ENCODE measurements at regions not wholly inside any gene's neighbourhood (a gene's known extent, or its start where the extent isn't known, plus 50 kb on each side); places are given as distances from the start of the nearest gene placed in this dataset.

DNA sequence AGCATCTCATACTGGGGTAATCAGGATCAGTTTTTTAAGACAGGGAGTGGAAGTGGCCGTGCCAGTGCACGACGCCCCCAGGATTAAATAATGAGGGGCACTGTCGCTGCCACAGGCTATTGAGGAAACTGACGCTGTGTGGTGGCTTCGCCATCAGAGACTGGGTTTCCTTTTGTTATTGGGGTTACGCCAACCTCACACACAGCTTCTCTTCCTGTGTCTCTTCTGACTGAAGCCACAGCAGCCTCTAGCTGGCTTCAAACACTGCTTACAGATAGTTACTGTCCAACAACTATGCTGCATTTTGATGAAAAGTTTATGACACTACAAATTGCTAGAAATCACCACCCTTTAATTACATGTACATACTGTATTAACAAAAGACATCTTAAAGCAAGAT, 521.9 kb upstream of the SALL3 start:
- Histone ChIP-seq H4K8ac (ENCODE audit: low read depth, low read length) (no peak overlapping the region), H3K79me1 (ENCODE audit: low read depth, low read length) (no peaks in the 10 kb centered on the region), H3K4me3 (ENCODE audit: low read length in 2 of 2) (no peak overlapping the region), H3K9ac (ENCODE audit: low read depth, low read length, poor library complexity) (no peak overlapping the region), H2AFZ (ENCODE audit: low read length) (no peak overlapping the region), H3K18ac (ENCODE audit: low read length) (no peak overlapping the region), H3K4ac (ENCODE audit: low read length) (no peak overlapping the region), H2BK15ac (ENCODE audit: low read length) (no peak overlapping the region), H4K91ac (ENCODE audit: low read depth, low read length, poor library complexity) (no peak overlapping the region), H2AK5ac (ENCODE audit: low read depth, low read length) (no peak overlapping the region), H3K27me3 (ENCODE audit: control insufficient read depth in 3 of 3, insufficient read depth in 3 of 3, low read depth in 1 of 3, low read length in 3 of 3) (no peaks in the 10 kb centered on the region), H2BK5ac (ENCODE audit: low read length) (no peak overlapping the region), H2BK12ac (ENCODE audit: low read length) (no peak overlapping the region), H3K23ac (ENCODE audit: low read depth, low read length, poor library complexity) (no peak overlapping the region), H3K27ac (replicated peaks; ENCODE audit: low read length) (no peak overlapping the region), H2BK120ac (ENCODE audit: low read depth, low read length) (no peak overlapping the region), H3K14ac (ENCODE audit: low read length) (no peak overlapping the region), H3K4me1 (ENCODE audit: control insufficient read depth in 2 of 2, insufficient read depth in 1 of 2, low read depth in 1 of 2, low read length in 2 of 2) (no peaks in the 10 kb centered on the region), H3K9me3 (replicated peaks in 1 of 2; ENCODE audit: control insufficient read depth in 2 of 2, insufficient read depth in 1 of 2, low read depth in 1 of 2, low read length in 2 of 2) (no peaks in the 10 kb centered on the region), H3K4me2 (ENCODE audit: insufficient read depth, low read length, poor library complexity, severe bottlenecking) (no peak overlapping the region), H3K36me3 (replicated peaks in 1 of 2; ENCODE audit: control insufficient read depth in 2 of 2, insufficient read depth in 2 of 2, low read length in 2 of 2) (no peaks in the 10 kb centered on the region)
- no CpG with 5 or more reads among the region's 7 CpGs for WGBS, 2 donors (ENCODE audit: extremely low coverage in 2 of 2, insufficient read length in 2 of 2, insufficient replicate concordance in 1 of 2)
- no peak for DNase-seq (ENCODE audit: low spot score)

DNA sequence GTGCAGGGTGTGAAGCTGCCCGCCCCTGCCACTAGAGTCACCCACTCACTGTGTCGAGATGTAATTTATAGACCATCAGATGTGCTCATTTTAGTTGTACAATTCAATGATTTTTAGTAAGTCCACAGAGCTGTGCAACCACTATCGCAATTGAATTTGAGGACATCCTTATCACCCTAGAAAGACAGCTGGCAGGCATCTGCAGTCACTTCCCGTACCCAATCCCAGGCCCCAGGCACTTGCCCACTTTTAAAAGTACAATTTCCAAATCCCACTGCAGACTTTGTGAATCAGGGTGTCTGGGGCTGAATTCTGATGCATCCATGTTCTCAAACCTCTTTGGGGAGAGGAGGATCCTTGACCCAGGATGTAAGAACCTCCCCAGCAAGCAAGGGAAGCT, 521.3 kb upstream of the SALL3 start:
- no peak overlapping the region for H3K18ac ChIP-seq (ENCODE audit: low read length)
- H3K79me1 ChIP-seq (ENCODE audit: low read depth, low read length) = no peaks in the 10 kb centered on the region
- H3K4me1 ChIP-seq (ENCODE audit: control insufficient read depth in 2 of 2, insufficient read depth in 1 of 2, low read depth in 1 of 2, low read length in 2 of 2) = no peaks in the 10 kb centered on the region
- whole genome bisulfite sequencing, 2 donors (ENCODE audit: extremely low coverage in 2 of 2, insufficient read length in 2 of 2, insufficient replicate concordance in 1 of 2) = no CpG with 5 or more reads among the region's 4 CpGs
- H2AFZ ChIP-seq (ENCODE audit: low read length) = no peak overlapping the region
- H3K27ac ChIP-seq (replicated peaks; ENCODE audit: low read length) = no peak overlapping the region
- H2BK12ac ChIP-seq (ENCODE audit: low read length) = no peak overlapping the region
- DNase-seq (ENCODE audit: low spot score) = no peak
- no peak overlapping the region for H3K14ac ChIP-seq (ENCODE audit: low read length)
- no peak overlapping the region for H2BK15ac ChIP-seq (ENCODE audit: low read length)
- no peak overlapping the region for H3K4ac ChIP-seq (ENCODE audit: low read length)
- H3K9me3 ChIP-seq (replicated peaks in 1 of 2; ENCODE audit: control insufficient read depth in 2 of 2, insufficient read depth in 1 of 2, low read depth in 1 of 2, low read length in 2 of 2) = no peaks in the 10 kb centered on the region
- no peaks in the 10 kb centered on the region for H3K27me3 ChIP-seq (ENCODE audit: control insufficient read depth in 3 of 3, insufficient read depth in 3 of 3, low read depth in 1 of 3, low read length in 3 of 3)
- H3K4me2 ChIP-seq (ENCODE audit: insufficient read depth, low read length, poor library complexity, severe bottlenecking) = no peak overlapping the region
- H4K91ac ChIP-seq (ENCODE audit: low read depth, low read length, poor library complexity) = no peak overlapping the region
- H3K36me3 ChIP-seq (replicated peaks in 1 of 2; ENCODE audit: control insufficient read depth in 2 of 2, insufficient read depth in 2 of 2, low read length in 2 of 2) = no peaks in the 10 kb centered on the region
- no peak overlapping the region for H2BK5ac ChIP-seq (ENCODE audit: low read length)
- no peak overlapping the region for H3K4me3 ChIP-seq (ENCODE audit: low read length in 2 of 2)
- no peak overlapping the region for H4K8ac ChIP-seq (ENCODE audit: low read depth, low read length)
- H3K9ac ChIP-seq (ENCODE audit: low read depth, low read length, poor library complexity) = no peak overlapping the region
- no peak overlapping the region for H2AK5ac ChIP-seq (ENCODE audit: low read depth, low read length)
- no peak overlapping the region for H3K23ac ChIP-seq (ENCODE audit: low read depth, low read length, poor library complexity)
- no peak overlapping the region for H2BK120ac ChIP-seq (ENCODE audit: low read depth, low read length)

DNA sequence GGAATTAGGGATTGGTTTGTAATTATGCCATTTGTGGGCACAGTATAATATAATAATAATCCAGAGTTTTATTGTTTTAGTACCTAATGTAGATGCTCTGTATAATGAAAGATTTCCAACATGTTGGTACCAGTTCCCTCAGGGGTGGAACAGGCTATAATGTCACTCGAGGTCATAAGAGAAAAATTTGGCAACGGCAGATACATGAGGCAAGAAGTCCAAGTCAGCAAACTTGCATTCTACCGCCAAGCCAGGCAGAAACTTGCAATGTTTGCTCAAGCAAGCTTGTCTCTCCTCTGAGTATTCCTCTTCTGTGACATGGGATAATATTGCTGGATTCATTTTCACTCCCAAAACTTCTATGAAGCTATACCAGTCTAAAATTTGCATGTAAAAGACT, 520.0 kb upstream of the SALL3 start:
- Histone ChIP-seq H3K79me1 (ENCODE audit: low read depth, low read length) (no peaks in the 10 kb centered on the region), H3K4me1 (ENCODE audit: control insufficient read depth in 2 of 2, insufficient read depth in 1 of 2, low read depth in 1 of 2, low read length in 2 of 2) (no peaks in the 10 kb centered on the region), H2BK5ac (ENCODE audit: low read length) (no peak overlapping the region), H3K9ac (ENCODE audit: low read depth, low read length, poor library complexity) (no peak overlapping the region), H3K9me3 (replicated peaks in 1 of 2; ENCODE audit: control insufficient read depth in 2 of 2, insufficient read depth in 1 of 2, low read depth in 1 of 2, low read length in 2 of 2) (no peaks in the 10 kb centered on the region), H2AK5ac (ENCODE audit: low read depth, low read length) (no peak overlapping the region), H3K4ac (ENCODE audit: low read length) (no peak overlapping the region), H2BK15ac (ENCODE audit: low read length) (no peak overlapping the region), H4K91ac (ENCODE audit: low read depth, low read length, poor library complexity) (no peak overlapping the region), H2BK12ac (ENCODE audit: low read length) (no peak overlapping the region), H3K14ac (ENCODE audit: low read length) (no peak overlapping the region), H3K4me2 (ENCODE audit: insufficient read depth, low read length, poor library complexity, severe bottlenecking) (no peak overlapping the region), H2BK120ac (ENCODE audit: low read depth, low read length) (no peak overlapping the region), H2AFZ (ENCODE audit: low read length) (no peak overlapping the region), H3K27me3 (ENCODE audit: control insufficient read depth in 3 of 3, insufficient read depth in 3 of 3, low read depth in 1 of 3, low read length in 3 of 3) (no peaks in the 10 kb centered on the region), H4K8ac (ENCODE audit: low read depth, low read length) (no peak overlapping the region), H3K23ac (ENCODE audit: low read depth, low read length, poor library complexity) (no peak overlapping the region), H3K18ac (ENCODE audit: low read length) (no peak overlapping the region), H3K36me3 (replicated peaks in 1 of 2; ENCODE audit: control insufficient read depth in 2 of 2, insufficient read depth in 2 of 2, low read length in 2 of 2) (no peaks in the 10 kb centered on the region), H3K27ac (replicated peaks; ENCODE audit: low read length) (no peak overlapping the region), H3K4me3 (ENCODE audit: low read length in 2 of 2) (no peak overlapping the region)
- no peak for DNase-seq (ENCODE audit: low spot score)
- WGBS, 2 donors (ENCODE audit: extremely low coverage in 2 of 2, insufficient read length in 2 of 2, insufficient replicate concordance in 1 of 2) = no CpG with 5 or more reads among the region's 3 CpGs

DNA sequence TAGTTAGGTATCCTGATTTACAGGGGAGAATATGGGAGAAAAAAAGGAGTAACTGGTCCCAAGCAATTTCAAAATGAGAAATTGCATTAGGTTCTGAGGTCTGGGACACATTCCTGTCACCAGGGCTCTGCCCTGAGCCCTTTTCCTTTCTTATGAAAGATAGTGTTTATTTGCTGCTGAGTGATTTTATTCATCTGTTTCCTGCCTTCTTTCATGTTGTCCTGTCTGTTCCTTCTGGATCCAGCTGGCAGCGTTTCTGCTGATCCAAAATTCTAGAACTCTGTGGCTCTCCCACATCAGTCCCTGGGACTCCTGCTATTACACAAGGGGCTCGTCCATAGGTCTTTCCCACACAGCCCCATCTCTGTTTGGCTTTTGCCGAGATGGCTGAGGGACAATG, 519.1 kb upstream of the SALL3 start:
- H3K9ac ChIP-seq (ENCODE audit: low read depth, low read length, poor library complexity) = no peak overlapping the region
- no peak for DNase-seq (ENCODE audit: low spot score)
- no peak overlapping the region for H4K91ac ChIP-seq (ENCODE audit: low read depth, low read length, poor library complexity)
- H2AK5ac ChIP-seq (ENCODE audit: low read depth, low read length) = no peak overlapping the region
- H4K8ac ChIP-seq (ENCODE audit: low read depth, low read length) = no peak overlapping the region
- H3K4ac ChIP-seq (ENCODE audit: low read length) = no peak overlapping the region
- no peaks in the 10 kb centered on the region for H3K79me1 ChIP-seq (ENCODE audit: low read depth, low read length)
- no peak overlapping the region for H3K14ac ChIP-seq (ENCODE audit: low read length)
- no peaks in the 10 kb centered on the region for H3K4me1 ChIP-seq (ENCODE audit: control insufficient read depth in 2 of 2, insufficient read depth in 1 of 2, low read depth in 1 of 2, low read length in 2 of 2)
- H3K36me3 ChIP-seq (replicated peaks in 1 of 2; ENCODE audit: control insufficient read depth in 2 of 2, insufficient read depth in 2 of 2, low read length in 2 of 2) = no peaks in the 10 kb centered on the region
- H3K23ac ChIP-seq (ENCODE audit: low read depth, low read length, poor library complexity) = no peak overlapping the region
- no peak overlapping the region for H3K27ac ChIP-seq (replicated peaks; ENCODE audit: low read length)
- H3K27me3 ChIP-seq (ENCODE audit: control insufficient read depth in 3 of 3, insufficient read depth in 3 of 3, low read depth in 1 of 3, low read length in 3 of 3) = no peaks in the 10 kb centered on the region
- no peak overlapping the region for H2BK5ac ChIP-seq (ENCODE audit: low read length)
- no peak overlapping the region for H2BK120ac ChIP-seq (ENCODE audit: low read depth, low read length)
- H3K18ac ChIP-seq (ENCODE audit: low read length) = no peak overlapping the region
- H2AFZ ChIP-seq (ENCODE audit: low read length) = no peak overlapping the region
- no peak overlapping the region for H3K4me3 ChIP-seq (ENCODE audit: low read length in 2 of 2)
- no peaks in the 10 kb centered on the region for H3K9me3 ChIP-seq (replicated peaks in 1 of 2; ENCODE audit: control insufficient read depth in 2 of 2, insufficient read depth in 1 of 2, low read depth in 1 of 2, low read length in 2 of 2)
- no CpG with 5 or more reads among the region's 3 CpGs for WGBS, 2 donors (ENCODE audit: extremely low coverage in 2 of 2, insufficient read length in 2 of 2, insufficient replicate concordance in 1 of 2)
- no peak overlapping the region for H2BK15ac ChIP-seq (ENCODE audit: low read length)
- no peak overlapping the region for H2BK12ac ChIP-seq (ENCODE audit: low read length)
- no peak overlapping the region for H3K4me2 ChIP-seq (ENCODE audit: insufficient read depth, low read length, poor library complexity, severe bottlenecking)

Data from neuronal stem cell (in vitro differentiated cells).